ENCODE measurements at regions not wholly inside any gene's neighbourhood (a gene's known extent, or its start where the extent isn't known, plus 50 kb on each side); places are given as distances from the start of the nearest gene placed in this dataset.

DNA sequence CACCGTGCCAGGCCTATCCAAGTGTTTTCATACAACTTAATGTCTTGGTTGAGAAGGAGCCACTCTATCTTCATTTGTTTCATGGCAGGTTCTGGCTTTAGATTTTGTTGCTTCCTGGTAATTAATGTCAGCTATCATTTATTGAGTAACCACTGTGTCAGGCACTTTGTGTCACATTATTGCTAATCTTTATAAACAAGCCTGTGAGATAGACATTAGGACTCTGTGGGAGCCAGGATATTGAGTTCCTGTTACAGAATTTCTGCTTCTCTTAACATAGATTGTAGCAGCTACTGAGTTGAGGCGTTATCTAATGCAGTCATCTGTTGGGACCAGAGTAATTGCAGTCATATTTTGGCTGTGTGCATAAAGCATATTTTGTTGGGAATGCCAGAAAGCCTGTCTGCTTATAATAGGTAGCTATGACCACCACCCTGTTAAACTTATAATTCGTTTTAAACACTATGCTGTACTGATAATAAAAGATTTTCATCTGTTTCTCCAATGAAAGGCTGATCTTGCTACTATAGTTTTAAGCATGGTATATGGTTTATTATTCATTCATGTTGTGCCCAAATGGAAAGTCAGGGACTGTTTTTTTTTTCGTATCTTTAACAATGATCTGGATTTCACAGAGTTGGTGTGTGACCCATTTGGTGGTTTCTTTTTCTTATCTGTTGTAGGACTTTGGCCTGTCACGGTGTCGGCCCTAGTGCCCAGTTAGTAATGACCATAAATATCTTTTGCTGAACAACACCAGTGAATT is 432.6 kb downstream of the PCNX1 start:
- TF ChIP-seq CTCF (IDR thresholded peaks at IDR 0.05; ENCODE audit: extremely low read depth in 1 of 2, insufficient read depth in 1 of 2, low read depth in 1 of 2, low read length in 2 of 2) (no peak), POLR2AphosphoS5 (IDR thresholded peaks at IDR 0.05; ENCODE audit: insufficient read depth, low read depth, low read length) (no peak), POLR2A (IDR thresholded peaks at IDR 0.05; ENCODE audit: low read depth, low read length) (no peak), JUN (IDR thresholded peaks at IDR 0.05; ENCODE audit: borderline replicate concordance, insufficient read depth, insufficient read length, low read depth) (no peak)
